Upper lobe of right lung (tissue), 1 donor: ENCODE measurements at regions not wholly inside any gene's neighbourhood (a gene's known extent, or its start where the extent isn't known, plus 50 kb on each side); places are given as distances from the start of the nearest gene placed in this dataset.

Source experiments
- ATAC-seq: fragments of 200-7000 bp; cut with Tn5 transposase; one replicate; pipeline ENCODE4 v1.9.1; 2020; ENCODE audit warnings: mild to moderate bottlenecking, moderate library complexity
- DNase-seq: peaks from one replicate; pipeline ENCODE4 v3.0.0-alpha.2; 2020
- H3K27ac ChIP-seq: fragments of 200-600 bp; one replicate; pipeline ENCODE4 v1.8.0; 2022
- H3K27me3 ChIP-seq: fragments of 200-600 bp; one replicate; pipeline ENCODE4 v1.8.0; 2022; ENCODE audit warnings: mild to moderate bottlenecking
- H3K36me3 ChIP-seq: fragments of 200-600 bp; one replicate; pipeline ENCODE4 v1.8.0; 2022
- H3K4me1 ChIP-seq: fragments of 200-600 bp; one replicate; pipeline ENCODE4 v1.8.0; 2022
- H3K4me3 ChIP-seq: fragments of 200-600 bp; one replicate; pipeline ENCODE4 v1.8.0; 2022; ENCODE audit warnings: mild to moderate bottlenecking
- H3K9me3 ChIP-seq: fragments of 200-600 bp; one replicate; pipeline ENCODE4 v1.8.0; 2022
- intact Hi-C: fragments of 100-400 bp; cut with DNase I; formaldehyde crosslinking; loops from one replicate; pipeline ENCODE4 v1.11.0; 2022
- TF ChIP-seq, protein P1 (sequence below): fragments of 200-600 bp; IDR thresholded peaks from one replicate; pipeline ENCODE4 v1.8.0; 2022; ENCODE audit warnings: antibody characterized with exemption
- donor health status: DM: no; HTN: yes; CAD: no; lungs with severe emphysema.

- no peak for DNase-seq
- Histone ChIP-seq H3K9me3 (no peaks in the 10 kb centered on the region), H3K27me3 (peaks cover 11% of the 10 kb centered on the region), H3K4me3 (no peak overlapping the region), H3K36me3 (no peaks in the 10 kb centered on the region), H3K27ac (no peak overlapping the region), H3K4me1 (no peaks in the 10 kb centered on the region)
- TF ChIP-seq, protein P1, sequence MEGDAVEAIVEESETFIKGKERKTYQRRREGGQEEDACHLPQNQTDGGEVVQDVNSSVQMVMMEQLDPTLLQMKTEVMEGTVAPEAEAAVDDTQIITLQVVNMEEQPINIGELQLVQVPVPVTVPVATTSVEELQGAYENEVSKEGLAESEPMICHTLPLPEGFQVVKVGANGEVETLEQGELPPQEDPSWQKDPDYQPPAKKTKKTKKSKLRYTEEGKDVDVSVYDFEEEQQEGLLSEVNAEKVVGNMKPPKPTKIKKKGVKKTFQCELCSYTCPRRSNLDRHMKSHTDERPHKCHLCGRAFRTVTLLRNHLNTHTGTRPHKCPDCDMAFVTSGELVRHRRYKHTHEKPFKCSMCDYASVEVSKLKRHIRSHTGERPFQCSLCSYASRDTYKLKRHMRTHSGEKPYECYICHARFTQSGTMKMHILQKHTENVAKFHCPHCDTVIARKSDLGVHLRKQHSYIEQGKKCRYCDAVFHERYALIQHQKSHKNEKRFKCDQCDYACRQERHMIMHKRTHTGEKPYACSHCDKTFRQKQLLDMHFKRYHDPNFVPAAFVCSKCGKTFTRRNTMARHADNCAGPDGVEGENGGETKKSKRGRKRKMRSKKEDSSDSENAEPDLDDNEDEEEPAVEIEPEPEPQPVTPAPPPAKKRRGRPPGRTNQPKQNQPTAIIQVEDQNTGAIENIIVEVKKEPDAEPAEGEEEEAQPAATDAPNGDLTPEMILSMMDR: no peak
- intact Hi-C loops: no loop called here
- ATAC-seq: no peak
These were observed 86.6 kb upstream of the ACTRT2 start for GRCh38 chr1:2934642-2935081.

DNA sequence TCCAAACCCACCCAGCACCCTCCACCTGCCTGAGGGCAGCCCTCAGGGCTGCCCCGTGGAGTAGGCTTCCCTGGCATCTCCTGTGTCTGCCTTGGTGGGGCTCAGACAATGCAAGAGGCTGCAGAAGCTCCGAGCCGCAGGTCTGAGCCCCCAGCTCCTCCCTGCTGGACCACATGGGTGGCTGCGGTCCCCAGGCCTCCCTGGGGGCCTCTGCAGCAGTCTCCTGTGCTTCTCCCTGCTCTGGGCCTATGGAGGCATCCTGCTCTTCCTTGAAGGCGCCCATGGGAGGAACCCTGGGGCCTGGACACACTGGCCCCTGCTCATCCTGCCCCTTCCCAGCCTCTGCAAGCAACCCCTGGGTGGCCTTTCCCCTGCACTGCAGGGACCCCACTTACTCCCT lies 86.1 kb upstream of the ACTRT2 start:
- DNase-seq (no peak), ATAC-seq (no peak)
- Histone ChIP-seq H3K4me3 (no peak overlapping the region), H3K27me3 (peaks cover 11% of the 10 kb centered on the region), H3K36me3 (no peaks in the 10 kb centered on the region), H3K27ac (no peak overlapping the region), H3K9me3 (no peaks in the 10 kb centered on the region), H3K4me1 (no peaks in the 10 kb centered on the region)
- TF ChIP-seq, protein P1: no peak
- intact Hi-C loops: no loop called here

GRCh38 chr1:2935751-2936390 lies 85.4 kb upstream of the ACTRT2 start:
- intact Hi-C loops: no loop called here
- Histone ChIP-seq H3K36me3 (no peaks in the 10 kb centered on the region), H3K27me3 (peaks cover 11% of the 10 kb centered on the region), H3K4me1 (no peaks in the 10 kb centered on the region), H3K9me3 (no peaks in the 10 kb centered on the region), H3K4me3 (no peak overlapping the region), H3K27ac (no peak overlapping the region)
- TF ChIP-seq, protein P1: no peak
- DNase-seq (no peak), ATAC-seq (no peak)

DNA sequence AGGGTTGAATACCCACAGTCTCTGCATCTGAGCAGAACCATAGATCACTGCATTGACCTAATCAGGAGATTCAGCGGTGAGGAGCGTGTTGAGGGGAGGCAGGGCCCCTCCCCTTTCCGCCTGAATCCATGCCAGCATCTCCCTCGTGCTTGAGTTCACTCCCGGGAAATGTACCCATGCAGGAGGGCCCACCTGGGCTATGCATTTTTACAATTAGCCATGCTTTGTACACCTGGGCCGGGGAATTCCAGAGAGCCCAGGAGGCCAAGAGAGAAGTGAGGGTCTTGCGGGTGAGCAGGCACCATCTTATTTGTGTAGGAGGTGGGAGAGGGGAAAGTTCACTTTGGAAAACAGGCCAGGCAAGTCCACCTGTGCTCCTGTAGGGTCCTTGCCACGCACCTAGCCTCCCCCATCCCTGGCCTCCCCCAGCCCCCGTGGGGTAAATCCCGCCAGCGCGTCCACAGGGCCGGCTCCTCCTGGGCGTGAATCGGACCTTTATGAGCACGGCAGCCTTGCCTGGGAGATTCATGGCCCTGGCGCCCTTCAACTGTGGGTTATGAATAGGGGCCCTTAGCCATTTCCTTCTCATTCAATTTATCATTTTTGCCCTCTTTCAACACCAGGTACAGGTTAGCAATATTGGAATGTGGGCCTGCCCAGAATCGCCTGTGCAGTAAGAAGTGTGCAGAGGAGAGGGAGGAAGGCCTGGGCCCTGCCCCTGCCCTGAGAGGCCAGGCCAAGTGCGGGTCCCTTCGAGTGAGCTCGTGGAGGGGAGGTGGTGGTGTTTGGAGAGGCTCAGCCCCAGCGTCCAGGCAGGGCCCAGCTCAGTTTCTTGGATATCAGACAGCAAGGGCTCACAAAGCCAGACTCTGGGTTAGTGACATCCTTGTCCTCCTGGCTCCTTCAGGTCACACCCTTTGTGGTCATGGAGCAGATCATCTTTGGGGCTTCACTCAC lies 84.4 kb upstream of the ACTRT2 start:
- ATAC-seq: no peak
- intact Hi-C loops: no loop called here
- Histone ChIP-seq H3K36me3 (no peaks in the 10 kb centered on the region), H3K9me3 (no peaks in the 10 kb centered on the region), H3K27ac (no peak overlapping the region), H3K4me1 (no peaks in the 10 kb centered on the region), H3K27me3 (peaks cover 11% of the 10 kb centered on the region), H3K4me3 (no peak overlapping the region)
- DNase-seq: no peak
- TF ChIP-seq, protein P1: no peak

DNA sequence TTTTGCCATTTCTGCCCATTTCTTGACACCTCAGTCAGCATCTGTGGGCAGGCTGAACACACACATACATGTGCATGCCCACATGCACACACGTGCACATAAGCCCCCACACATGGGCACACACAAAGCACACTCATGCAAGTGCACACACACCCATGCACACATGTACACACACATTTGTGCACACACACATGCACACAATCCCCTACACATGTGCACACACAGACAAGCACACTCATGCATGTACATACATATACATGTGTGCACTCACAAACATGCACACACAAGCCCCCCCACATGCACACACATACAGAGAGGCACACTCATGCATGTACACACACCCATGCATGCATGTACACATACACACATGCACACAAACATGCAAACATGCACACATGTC lies 83.5 kb upstream of the ACTRT2 start:
- H3K9me3 ChIP-seq: no peaks in the 10 kb centered on the region
- no peaks in the 10 kb centered on the region for H3K4me1 ChIP-seq
- H3K27me3 ChIP-seq: peaks cover 6% of the 10 kb centered on the region
- no peak for DNase-seq
- H3K27ac ChIP-seq: no peak overlapping the region
- H3K4me3 ChIP-seq: no peak overlapping the region
- ATAC-seq: no peak
- TF ChIP-seq, protein P1: no peak
- no peaks in the 10 kb centered on the region for H3K36me3 ChIP-seq
- intact Hi-C loops: no loop called here
